Frontal cortex (tissue), 3 donors: ENCODE measurements at regions not wholly inside any gene's neighbourhood (a gene's known extent, or its start where the extent isn't known, plus 50 kb on each side); places are given as distances from the start of the nearest gene placed in this dataset.

ENCODE experiments used
- DNase-seq, 2 donors: peaks; one replicate each; pipeline ENCODE4 v3.0.0; 2012; ENCODE audit warnings: low spot score in 2 of 2
- FAIRE-seq: peaks from 2 replicates; lab custom pipeline; 2012; peaks lifted over from hg19 to GRCh38; lab: Jason Lieb, UNC
- donor health status: control.
- donor health status: control.
- donor health status: control.

DNA sequence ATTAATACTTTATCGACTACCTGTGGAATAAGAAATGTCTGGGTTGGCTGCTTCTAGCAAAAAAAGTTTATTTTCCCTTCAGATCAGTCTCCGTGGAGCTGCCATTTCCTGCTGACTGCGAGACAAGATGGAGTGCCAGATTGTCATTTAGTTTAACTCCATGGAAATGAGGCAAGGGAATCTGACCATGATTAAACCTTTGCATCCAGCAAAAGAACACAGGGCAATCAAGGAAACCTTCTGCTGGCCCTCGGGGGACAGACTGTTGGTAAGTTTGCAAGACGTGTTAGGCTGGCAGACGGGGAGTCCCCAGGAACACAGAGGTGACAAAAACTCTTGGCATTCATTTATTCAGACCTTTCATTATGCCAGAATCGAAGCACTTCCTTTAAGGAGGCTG is 52.2 kb upstream of the SPACA1 start:
- FAIRE-seq (no peak), DNase-seq (no peak)

DNA sequence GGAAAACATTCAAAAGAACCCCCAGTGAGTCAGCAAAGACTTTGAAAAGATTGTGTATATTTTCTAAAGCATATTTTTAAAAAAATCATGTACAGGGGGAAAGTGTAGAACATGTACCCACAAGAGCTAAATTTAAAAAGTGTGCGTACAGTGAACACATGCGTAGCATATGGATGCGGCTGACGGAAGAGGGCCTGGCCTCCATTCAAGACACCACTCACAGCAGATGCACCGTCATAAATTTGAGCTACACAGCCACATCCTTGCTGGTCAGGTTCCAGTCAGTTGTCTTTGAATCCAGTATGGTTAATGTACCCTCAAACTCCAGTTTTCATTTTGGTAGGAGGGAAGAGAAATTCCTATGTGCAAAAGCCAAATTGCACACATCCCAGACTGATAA is 54.3 kb upstream of the SPACA1 start:
- DNase-seq (no peak), FAIRE-seq (no peak)

DNA sequence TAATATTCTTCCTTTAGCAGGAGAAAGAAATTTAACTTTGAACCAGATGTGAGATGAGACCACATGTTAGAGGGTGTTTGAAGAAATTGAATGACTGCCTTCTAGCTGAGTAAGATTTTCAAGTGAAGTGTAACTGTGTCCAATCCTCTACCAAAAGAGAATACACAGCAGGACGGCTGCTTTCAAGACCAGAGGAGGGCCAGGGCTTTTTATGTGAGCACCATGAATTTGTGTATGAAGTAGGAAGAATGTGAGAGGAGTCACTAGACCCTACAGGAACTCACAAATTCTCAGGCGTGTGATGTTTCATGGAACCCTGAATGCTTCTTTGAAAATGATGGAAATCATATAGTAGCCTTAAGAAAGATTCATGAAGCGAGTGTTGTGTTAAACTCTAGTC is 56.8 kb upstream of the SPACA1 start:
- FAIRE-seq (no peak), DNase-seq (no peak)

DNA sequence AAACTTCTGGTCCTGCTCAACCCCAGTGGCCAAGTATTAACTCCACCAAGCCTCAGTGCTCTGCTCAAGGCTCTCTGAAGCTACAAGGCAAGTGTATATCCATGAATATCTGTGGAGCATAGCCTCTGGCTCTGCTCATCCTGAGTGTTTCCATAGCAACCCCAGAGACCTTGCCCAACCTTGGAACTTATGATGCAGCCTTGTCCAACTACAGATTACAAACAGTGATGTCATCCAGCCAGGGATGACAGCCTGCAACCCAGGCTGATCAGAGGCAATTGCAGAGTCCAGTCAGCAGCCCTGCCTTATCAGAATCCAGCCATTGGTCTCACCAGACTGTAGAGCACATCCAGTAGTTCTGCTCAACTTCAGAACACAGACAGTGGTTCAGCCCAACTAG is 65.5 kb upstream of the SPACA1 start:
- FAIRE-seq (no peak), DNase-seq (no peak)

DNA sequence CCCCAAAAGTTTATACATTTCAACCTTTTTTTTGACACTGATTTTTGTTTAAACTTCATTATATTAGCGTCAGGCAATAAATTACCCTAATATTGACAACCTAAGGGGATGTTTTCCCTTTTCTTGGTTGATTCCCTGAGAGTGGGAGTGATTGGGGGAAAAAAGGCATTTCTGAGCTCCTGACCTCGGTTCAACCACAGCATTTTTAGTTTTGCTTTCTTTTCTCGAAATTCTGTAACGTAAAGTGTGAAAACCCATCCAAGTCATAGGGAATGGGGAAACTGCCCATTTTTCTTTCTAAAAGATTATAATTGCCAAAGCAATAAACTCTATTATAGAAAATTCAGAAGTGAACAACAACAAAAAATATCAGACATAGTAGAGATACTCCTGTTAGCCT is 67.9 kb upstream of the SPACA1 start:
- DNase-seq (no peak), FAIRE-seq (no peak)

DNA sequence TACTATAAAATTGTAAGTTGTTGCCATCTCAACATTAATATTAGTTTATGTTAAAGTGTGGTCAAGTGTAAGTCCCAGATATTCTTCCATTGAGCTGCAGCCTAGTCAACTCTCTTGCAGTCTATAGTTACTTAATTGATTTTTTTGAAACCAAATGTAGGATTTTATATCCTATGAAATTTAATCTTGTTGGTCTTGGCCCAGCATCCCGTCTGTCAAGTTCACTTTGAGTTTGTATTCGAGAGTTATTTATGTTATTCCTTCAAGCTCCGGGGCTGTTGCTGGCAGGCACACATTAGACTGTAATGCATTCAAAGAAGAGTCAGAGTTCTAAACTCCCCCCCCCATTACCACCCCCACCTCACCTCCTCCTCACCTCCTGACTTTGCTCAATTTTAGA is 71.0 kb upstream of the SPACA1 start:
- no peak for DNase-seq
- no peak for FAIRE-seq

DNA sequence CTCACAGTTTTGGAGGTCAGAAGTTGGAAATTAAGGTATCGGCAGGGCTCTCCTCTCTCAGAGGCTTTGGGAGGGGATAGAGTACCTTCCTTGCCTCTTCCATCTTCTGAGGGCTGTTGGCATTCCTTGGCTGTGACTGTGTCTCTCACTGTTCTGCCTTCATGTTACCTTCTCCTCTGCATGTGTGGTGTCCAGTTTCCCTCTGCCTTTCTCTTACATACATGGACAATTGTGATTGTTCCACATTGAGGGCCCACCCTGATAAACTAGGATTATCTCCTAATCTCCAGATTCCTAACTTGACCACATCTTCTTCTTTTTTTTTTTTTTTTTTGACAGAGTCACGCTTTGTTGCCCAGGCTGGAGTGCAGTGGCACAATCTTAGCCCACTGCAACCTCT is 72.1 kb upstream of the SPACA1 start:
- FAIRE-seq (no peak), DNase-seq (no peak)

DNA sequence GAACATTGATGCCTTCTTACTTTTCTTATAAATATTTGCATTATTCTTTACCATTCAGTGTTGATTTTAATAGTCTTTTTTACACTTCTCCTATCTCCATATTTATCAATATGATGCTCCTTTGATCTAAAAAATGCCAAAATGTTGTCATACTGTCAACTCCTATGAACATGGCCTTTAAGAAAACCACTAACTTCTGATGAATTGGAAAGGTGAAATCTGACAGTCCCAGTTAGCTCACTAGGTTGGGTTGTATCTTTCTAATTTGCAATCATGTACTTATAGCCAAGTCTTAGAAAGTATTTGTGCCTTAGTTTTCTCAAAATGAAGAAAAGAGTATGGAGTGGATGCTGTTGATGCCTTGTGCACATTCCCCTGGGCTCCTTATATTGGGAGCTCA is 75.4 kb upstream of the SPACA1 start:
- DNase-seq (no peak), FAIRE-seq (no peak)

DNA sequence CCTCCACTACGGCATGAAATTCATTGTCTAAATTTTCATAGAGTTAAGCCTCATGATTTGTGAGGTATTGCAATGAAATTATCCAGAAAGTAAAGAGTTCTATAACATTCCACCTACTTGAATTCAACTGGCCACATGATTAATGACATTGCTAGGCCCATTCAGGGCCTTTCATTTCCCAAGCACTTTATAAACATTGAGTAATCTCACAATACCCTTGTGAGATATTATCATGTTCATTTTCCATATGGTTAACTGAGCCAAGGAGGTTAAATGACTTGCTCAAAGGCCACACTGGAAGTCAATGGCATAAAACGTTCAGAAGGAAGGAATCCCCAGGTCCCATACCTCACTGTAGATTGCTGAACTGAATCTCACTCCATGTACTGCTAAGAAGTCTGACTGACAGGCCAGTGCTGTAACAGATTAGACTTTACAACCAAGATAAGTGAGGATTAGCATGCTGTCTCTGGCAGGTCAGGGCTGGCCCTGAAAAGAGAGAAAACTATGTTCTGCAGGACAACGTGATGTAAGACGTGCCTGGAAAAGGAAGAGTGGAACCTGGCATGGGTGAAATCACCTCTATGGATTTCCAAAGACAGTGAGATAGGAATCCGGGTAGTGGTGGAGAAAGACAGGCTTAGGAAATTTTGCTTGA is 75.9 kb upstream of the SPACA1 start:
- DNase-seq (no peak), FAIRE-seq (no peak)

DNA sequence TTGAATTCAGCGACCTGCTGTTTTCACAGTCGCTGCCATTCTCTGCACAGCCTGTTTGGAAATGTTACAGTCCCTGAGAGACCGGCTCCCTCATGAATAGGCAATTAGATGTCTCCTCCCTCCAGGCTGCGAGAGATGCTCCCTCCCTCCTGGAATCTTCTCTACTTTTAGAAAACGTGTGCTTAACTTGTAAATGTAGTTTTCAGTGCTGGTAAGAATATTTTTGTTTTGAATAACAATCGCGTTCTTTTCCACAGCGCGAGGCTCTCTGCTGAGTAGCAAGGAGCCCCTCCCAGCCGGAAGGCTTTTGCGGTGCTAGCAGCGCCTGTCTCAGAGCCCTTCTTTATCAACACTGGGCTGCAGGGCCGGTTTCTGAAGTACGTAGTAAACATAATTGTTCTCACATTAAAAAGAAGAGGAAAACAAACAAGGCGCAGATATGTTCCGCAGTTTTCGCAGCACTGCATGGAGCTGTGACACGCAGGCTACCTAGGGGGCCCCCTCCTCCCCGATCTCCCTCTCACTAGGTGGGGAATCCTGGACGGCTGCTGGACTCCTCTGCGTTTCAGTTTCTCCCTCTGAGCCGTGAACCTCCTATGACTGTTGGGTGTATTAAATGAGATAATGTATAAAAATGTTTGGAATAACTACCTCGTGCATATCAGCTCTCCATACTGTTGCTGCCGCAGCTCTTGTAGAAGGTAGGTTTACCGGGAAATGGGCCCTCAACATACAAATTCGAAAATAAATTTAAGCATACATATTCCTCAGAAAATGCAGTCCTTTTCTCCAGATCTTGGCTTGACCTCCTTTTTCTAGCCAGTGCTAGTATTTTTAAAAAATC is 79.0 kb upstream of the SPACA1 start:
- FAIRE-seq: no peak
- DNase-seq: no peak

DNA sequence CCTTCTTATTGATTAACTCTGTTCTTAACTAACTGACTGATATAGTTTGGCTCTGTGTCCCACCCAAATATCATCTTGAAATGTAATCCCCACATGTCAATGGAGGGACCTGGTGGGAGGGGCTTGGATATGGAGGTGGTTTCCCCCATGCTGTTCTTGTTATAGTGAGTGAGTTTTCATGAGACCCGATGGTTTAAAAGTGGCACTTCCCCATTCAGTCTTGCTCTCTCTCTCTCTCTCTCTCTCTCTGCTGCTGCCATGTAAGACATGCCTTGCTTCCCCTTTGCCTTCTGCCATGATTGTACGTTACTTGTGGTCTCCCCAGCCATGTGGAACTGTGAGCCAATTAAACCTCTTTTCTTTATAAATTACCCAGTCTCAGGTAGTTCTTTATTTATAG is 81.8 kb upstream of the SPACA1 start:
- FAIRE-seq: no peak
- DNase-seq: no peak

DNA sequence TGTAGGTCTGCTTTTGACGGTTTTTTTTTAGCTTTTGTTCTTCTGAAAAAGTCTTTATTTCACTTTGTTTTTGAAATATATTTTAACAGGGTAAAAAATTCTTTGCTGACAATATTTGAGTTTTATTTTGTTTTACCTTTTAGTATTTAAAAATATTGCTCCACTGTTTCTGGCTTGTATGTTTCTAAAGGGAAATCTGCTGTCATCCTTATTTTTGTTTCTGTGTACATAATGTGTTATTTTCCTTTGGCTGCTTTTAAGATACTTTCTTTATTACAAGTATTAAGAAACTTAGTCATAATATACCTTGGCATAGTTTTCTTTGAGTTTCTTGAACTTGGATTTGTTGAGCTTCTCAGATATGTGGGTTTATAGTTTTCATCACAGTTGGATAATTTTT is 88.6 kb upstream of the SPACA1 start:
- no peak for DNase-seq
- no peak for FAIRE-seq

DNA sequence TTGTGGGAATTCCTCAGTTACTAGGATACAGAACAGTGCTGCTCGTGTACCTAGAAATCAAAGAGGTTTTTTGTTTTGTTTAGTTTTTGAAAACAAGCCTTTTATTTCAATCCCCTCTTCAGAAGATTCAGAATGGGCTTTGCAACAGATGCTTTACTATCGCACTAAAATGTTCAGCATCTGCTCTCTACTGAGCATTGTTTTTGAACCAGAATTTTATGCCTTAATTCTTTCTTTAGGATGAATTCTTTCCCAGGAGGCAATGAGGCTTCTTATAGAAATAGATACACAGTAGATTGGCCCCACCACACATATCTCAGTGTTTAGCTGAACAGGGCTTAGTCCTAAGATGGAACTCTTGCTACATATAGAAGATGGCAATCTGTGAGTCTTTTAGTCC is 95.9 kb upstream of the SPACA1 start:
- DNase-seq (no peak), FAIRE-seq (no peak)

DNA sequence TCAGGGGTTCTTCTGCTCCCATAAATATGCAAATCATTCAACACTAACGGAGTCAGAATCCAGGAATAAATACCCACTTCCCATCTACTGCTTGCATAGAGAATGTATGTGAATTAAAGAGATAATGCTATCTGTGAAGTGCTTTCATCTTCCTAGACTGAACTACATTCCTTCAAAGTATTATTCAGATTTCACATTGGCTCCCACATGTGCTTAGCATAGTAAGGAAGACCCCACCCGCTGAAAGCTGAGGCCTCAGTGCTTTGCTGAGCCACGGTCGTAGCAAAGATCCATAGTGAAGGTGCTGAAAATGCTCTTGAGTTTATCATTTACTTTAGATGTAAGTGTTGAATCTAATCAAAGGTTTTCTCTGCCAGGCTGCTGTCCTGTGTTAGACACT is 97.0 kb upstream of the SPACA1 start:
- no peak for FAIRE-seq
- DNase-seq: no peak

DNA sequence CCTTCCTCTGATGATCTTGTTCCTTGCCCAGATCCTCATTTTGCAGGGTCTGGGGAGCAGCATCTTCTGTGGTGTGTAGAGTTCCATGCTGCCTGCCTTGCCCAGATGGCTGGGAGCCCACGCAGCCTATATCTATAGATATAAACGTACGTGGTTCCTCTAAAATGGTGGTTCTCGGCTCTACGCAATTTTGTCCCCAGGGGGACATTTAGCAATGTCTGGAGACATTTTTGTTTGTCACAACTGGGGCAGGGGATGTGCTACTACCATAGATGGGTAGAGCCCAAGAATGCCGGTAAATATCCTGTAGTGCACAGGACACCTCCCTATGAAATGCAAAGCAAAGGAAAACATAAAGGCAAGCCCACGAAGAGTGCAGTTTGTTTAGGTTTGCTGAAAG is 98.4 kb upstream of the SPACA1 start:
- no peak for FAIRE-seq
- no peak for DNase-seq

DNA sequence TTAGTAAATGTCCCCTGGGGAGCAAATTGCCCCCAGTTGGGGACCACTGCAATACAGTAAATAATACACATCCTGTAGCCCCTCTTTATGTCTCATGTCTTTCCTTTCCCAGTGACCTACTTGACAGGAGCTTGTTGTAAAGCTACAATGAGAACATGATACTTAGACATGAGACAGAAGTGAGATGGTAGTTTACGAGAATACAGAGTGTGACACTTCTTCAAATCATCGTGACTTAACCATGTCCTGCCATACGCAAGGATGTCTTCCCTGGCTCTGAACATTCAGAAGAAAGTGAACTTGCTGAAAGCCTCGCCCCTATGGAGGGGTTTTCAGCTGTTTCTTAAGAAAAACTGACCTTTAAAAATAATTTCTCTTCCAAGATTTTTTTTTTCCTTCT is 101.0 kb upstream of the SPACA1 start:
- no peak for FAIRE-seq
- no peak for DNase-seq

DNA sequence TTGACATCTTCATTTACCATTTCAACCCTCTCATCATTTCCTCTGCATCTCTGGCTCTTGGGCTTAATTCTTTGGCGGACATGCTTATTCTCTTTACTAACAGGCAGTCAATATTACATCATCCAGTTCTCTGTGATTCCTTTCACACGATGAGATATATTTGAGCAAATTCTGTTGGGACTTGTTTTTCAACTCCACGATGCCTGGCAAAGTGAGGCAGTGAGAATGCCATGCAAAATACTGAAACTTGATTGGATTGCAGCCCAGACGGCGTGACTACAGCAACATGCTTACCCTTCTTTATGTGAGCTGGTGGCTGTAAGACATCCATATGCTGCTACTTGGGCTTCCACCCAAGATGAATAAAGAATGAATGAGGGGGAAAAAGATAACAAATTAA is 101.7 kb upstream of the SPACA1 start:
- FAIRE-seq (no peak), DNase-seq (no peak)

DNA sequence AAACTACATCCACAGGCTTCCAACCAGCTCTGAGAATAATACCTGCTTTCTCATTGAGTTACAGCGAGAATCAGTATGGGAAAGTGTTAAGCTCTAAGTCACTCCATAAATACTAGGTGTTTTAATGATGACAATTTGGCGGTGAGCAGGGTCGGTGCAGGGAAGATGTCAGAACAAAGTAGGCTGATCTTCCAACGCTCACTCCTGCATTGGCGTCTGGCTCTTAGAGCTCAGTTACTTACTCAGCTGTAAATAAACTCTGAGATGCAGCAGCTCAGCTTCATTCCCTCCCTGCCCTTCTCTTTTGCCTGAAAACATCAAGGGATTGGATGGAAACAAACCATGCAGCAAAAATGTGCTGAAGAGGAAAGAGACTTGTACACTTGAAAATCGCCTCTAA is 102.5 kb upstream of the SPACA1 start:
- FAIRE-seq (no peak), DNase-seq (no peak)

DNA sequence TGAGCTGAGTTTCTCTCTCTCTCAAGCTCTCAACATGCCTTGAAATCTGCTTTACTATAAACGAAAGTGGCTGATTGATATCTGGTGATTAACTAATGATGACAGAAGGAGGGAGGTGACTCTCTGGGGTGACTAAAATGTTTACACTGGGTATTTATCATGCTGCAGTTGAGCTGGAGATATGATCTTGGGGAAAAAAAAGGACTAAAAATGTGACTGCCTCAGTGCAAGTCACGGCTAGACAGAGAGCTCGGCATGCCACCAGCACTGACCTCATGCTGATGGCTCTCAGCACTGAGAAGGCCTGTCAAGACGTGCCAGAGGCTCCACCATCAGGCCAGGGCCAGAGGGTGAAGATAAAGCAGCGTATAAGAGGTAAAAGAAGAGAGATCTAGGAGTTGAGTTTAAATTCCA is 103.1 kb upstream of the SPACA1 start:
- DNase-seq: peak in 1 of 2 donors; percentile 18
- no peak for FAIRE-seq

DNA sequence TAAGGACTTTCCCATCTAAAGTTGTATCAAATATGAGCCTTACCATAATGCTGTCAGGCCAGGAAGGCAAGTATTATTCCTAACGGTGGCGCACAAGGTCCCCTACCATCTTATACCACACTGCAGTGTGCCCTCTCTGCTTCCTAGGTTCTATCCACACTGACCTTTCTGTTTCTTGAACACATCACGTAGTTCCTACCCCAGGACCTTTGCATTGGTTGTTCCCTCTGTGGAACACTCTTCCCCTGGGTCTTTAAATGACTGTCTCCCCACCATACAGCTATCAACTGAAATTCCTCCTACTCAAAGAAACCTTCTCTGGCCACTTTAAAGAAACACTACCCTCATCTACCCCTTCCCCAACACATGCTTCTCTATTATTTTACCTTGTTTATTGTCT is 104.5 kb upstream of the SPACA1 start:
- FAIRE-seq: no peak
- DNase-seq: no peak

DNA sequence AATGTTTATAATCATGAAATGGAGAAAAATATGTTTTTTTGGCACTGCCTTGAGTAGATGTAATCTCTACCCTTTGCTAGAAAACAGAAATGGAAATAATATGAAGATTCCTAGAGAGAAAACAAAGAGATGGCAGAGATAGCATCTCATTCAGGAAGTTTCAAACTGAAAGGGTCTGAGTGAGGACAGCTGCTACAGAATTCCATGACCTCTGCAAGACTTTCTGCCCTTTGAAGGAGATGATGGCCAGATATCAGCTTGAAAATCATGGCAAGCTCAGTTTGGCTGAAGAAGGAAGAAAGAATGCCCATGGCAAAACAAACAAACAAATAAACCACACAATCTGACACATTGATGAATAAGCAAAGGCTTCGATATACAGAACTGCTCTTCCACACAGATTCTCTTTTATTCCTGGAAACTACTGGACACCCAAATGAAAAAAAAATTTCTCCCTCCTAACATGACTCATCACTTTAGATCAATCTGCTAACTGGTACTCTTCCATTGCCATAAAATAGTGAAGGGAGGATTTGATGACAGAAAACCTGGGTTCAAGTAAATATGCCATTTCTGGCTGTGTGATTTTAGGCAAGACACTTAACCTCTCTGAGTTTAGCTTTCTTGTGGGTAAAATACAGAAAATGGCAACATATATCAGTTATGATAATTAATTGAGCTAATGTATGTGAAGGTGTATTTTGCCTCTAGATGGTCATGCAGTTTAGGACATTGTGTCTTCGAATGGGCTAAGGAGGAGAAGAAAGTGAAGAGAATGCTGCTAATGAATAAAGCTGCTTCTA is 105.9 kb upstream of the SPACA1 start:
- DNase-seq (no peak), FAIRE-seq (no peak)
